Coronary artery (tissue), 2 donors: ENCODE measurements at regions not wholly inside any gene's neighbourhood (a gene's known extent, or its start where the extent isn't known, plus 50 kb on each side); places are given as distances from the start of the nearest gene placed in this dataset.

Experiments used
- DNase-seq: peaks from one replicate; pipeline ENCODE4 v3.0.0-alpha.2; 2017; ENCODE audit warnings: low spot score
- H3K27ac ChIP-seq, 2 donors: fragments of 200-600 bp; sonication (generic); one replicate each; pipeline ENCODE4 v1.5.1; 2016 to 2019
- H3K4me3 ChIP-seq: fragments of 200-600 bp; sonication (generic); 2 replicates; pipeline ENCODE4 v1.5.1; 2016; ENCODE audit warnings: mild to moderate bottlenecking, moderate library complexity
- CTCF ChIP-seq: fragments of 200-600 bp; sonication (generic); IDR thresholded peaks from one replicate; pipeline ENCODE4 v1.5.1; 2019; ENCODE audit warnings: antibody characterized with exemption

- Histone ChIP-seq H3K27ac (peak overlapping the region in 1 of 2 donors; percentile 33), H3K4me3 (no peak overlapping the region)
- no peak for DNase-seq
- TF ChIP-seq CTCF = no peak
Measured at GRCh38 chr13:39888865-39889810, 233.7 kb downstream of the COG6 start.

GRCh38 chr13:39890537-39890936, 235.1 kb downstream of the COG6 start:
- no peak overlapping the region for H3K27ac ChIP-seq
- TF ChIP-seq CTCF = no peak
- no peak for DNase-seq
- no peak overlapping the region for H3K4me3 ChIP-seq

GRCh38 chr13:39892721-39893685, 237.5 kb downstream of the COG6 start:
- no peak for TF ChIP-seq CTCF
- no peak overlapping the region for H3K4me3 ChIP-seq
- peak overlapping the region in 1 of 2 donors; percentile 62 for H3K27ac ChIP-seq
- no peak for DNase-seq

GRCh38 chr13:39893808-39894207, 238.3 kb downstream of the COG6 start:
- DNase-seq = no peak
- Histone ChIP-seq H3K27ac (peak overlapping the region in 1 of 2 donors; percentile 62), H3K4me3 (no peak overlapping the region)
- no peak for TF ChIP-seq CTCF

- no peak for DNase-seq
- TF ChIP-seq CTCF = no peak
- Histone ChIP-seq H3K27ac (no peak overlapping the region), H3K4me3 (no peak overlapping the region)
Measured at GRCh38 chr13:39894586-39894985, 239.1 kb downstream of the COG6 start.

- no peak for DNase-seq
- TF ChIP-seq CTCF = no peak
- no peak overlapping the region for H3K27ac ChIP-seq
- H3K4me3 ChIP-seq = no peak overlapping the region
Measured at GRCh38 chr13:39895254-39895653, 239.8 kb downstream of the COG6 start.
